Common myeloid progenitor, CD34-positive (primary cell): ENCODE measurements at regions not wholly inside any gene's neighbourhood (a gene's known extent, or its start where the extent isn't known, plus 50 kb on each side); places are given as distances from the start of the nearest gene placed in this dataset.

Experiments used
- CTCF ChIA-PET: fragments of 350-600 bp; sonication (Branson Sonifier 250); formaldehyde crosslinking; loops from one replicate; lab custom pipeline; 2021; ENCODE audit warnings: antibody characterized with exemption; lab: Charles Lee
- POLR2A ChIA-PET: fragments of 350-600 bp; sonication (Branson Sonifier 250); formaldehyde crosslinking; loops from one replicate; lab custom pipeline; 2021; ENCODE audit warnings: antibody characterized with exemption; lab: Charles Lee
- DNase-seq, 3 donors: peaks; one replicate each; pipeline versions ENCODE4 v3.0.0 to v3.0.0-alpha.2; 2013
- H3K27ac ChIP-seq, 2 experiments: 1 replicate in 1 of 2; 2 replicates in 1 of 2; pipeline ENCODE4 v1.7.0; 2013; ENCODE audit warnings: inconsistent platforms in 2 of 2, low read length in 2 of 2, mild to moderate bottlenecking in 2 of 2, low read depth in 1 of 2, moderate library complexity in 1 of 2; ENCODE audit not compliant: severe bottlenecking in 2 of 2, insufficient read depth in 1 of 2, poor library complexity in 1 of 2
- H3K27me3 ChIP-seq, 5 experiments: replicated peaks in 2 of 5; 1 replicate in 3 of 5; 2 replicates in 2 of 5; pipeline versions ENCODE4 v1.6.1 to v1.7.0; 2013; ENCODE audit warnings: low read length in 4 of 5, mild to moderate bottlenecking in 2 of 5, moderate library complexity in 2 of 5, inconsistent platforms in 1 of 5; ENCODE audit not compliant: insufficient read depth in 5 of 5, control insufficient read depth in 4 of 5
- H3K36me3 ChIP-seq, 4 experiments: 1 replicate in 2 of 4; 2 replicates in 2 of 4; pipeline versions ENCODE4 v1.6.1 to v1.7.0; 2013; ENCODE audit warnings: low read length in 3 of 4, control low read depth in 1 of 4, mild to moderate bottlenecking in 1 of 4; ENCODE audit not compliant: control insufficient read depth in 4 of 4, insufficient read depth in 4 of 4
- H3K4me1 ChIP-seq, 4 experiments: 1 replicate in 3 of 4; 2 replicates in 1 of 4; pipeline versions ENCODE4 v1.6.1 to v1.7.1; 2013; ENCODE audit warnings: low read length in 3 of 4, mild to moderate bottlenecking in 3 of 4, control low read depth in 1 of 4, inconsistent platforms in 1 of 4, moderate library complexity in 1 of 4; ENCODE audit not compliant: control insufficient read depth in 4 of 4, insufficient read depth in 4 of 4; ENCODE audit errors: control extremely low read depth in 1 of 4
- H3K4me3 ChIP-seq, 7 experiments: 1 replicate in 4 of 7; 2 replicates in 3 of 7; pipeline versions ENCODE4 v1.5.1 to v1.7.0; 2013; ENCODE audit warnings: mild to moderate bottlenecking in 7 of 7, low read length in 6 of 7, moderate library complexity in 6 of 7, inconsistent platforms in 2 of 7, low read depth in 2 of 7, control low read depth in 1 of 7; ENCODE audit not compliant: insufficient read depth in 4 of 7, control insufficient read depth in 1 of 7; ENCODE audit errors: extremely low read depth in 1 of 7
- H3K9me3 ChIP-seq, 5 experiments: 1 replicate in 4 of 5; 2 replicates in 1 of 5; pipeline versions ENCODE4 v1.6.1 to v1.7.1; 2013; ENCODE audit warnings: low read length in 4 of 5, mild to moderate bottlenecking in 2 of 5, inconsistent platforms in 1 of 5, low read depth in 1 of 5, moderate library complexity in 1 of 5; ENCODE audit not compliant: control insufficient read depth in 4 of 5, insufficient read depth in 2 of 5; ENCODE audit errors: control extremely low read depth in 1 of 5
- WGBS: methylation state at CpG from one replicate; pipeline ENCODE4 v1.1.5; 2013; ENCODE audit not compliant: insufficient coverage; 5-methylcytosine and 5-hydroxymethylcytosine counted together

DNA sequence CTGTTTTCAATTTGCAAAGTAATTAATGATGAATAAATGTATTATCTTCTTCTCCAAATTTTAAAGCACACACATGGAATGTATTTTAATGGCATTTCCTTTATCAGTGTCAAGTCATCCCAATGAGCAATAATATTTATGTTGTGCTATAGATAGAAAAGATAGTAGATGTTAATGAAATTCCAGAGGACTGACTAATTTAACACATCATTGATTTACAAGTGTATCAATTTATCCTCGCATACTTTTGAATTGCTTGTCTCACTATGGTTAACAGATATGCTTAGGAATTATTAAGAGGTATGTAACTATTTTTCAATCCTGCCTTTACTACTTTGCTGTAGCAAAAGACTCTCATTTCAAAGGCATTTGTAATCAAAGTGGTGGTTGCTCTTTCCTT is 842.9 kb downstream of the SLC6A15 start:
- ChIA-PET POLR2A (no interaction called here), CTCF (no interaction called here)
- H3K4me3 ChIP-seq: no peak overlapping the region
- no peak overlapping the region for H3K27ac ChIP-seq
- no peaks in the 10 kb centered on the region for H3K36me3 ChIP-seq
- no CpG with 5 or more reads among the region's 1 CpG for WGBS
- DNase-seq: no peak
- no peaks in the 10 kb centered on the region for H3K9me3 ChIP-seq
- no peaks in the 10 kb centered on the region for H3K27me3 ChIP-seq
- no peaks in the 10 kb centered on the region for H3K4me1 ChIP-seq

DNA sequence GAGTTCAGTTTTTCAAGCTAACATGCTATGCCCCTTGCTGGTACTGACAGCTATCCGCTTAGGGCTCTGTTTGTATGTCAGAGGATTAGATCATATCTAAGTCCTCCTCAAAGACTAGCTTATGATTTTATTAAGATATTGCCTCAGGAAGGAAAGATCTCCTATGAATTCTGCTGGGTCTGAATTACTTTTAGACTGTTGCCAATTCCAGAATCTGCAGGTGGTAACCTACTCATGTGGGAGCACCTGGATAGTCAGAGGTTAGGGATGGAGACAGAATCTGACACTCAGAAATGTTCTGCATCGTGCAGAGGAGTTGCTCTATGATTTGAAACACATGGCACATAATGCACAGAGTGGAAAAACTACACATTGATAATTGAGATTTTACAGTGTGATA is 843.4 kb downstream of the SLC6A15 start:
- ChIA-PET POLR2A (no interaction called here), CTCF (no interaction called here)
- H3K9me3 ChIP-seq: no peaks in the 10 kb centered on the region
- H3K4me1 ChIP-seq: no peaks in the 10 kb centered on the region
- H3K4me3 ChIP-seq: no peak overlapping the region
- WGBS: 63% methylated on average over 2 of the region's 2 CpGs
- DNase-seq: no peak
- H3K27ac ChIP-seq: no peak overlapping the region
- no peaks in the 10 kb centered on the region for H3K36me3 ChIP-seq
- H3K27me3 ChIP-seq: no peaks in the 10 kb centered on the region

DNA sequence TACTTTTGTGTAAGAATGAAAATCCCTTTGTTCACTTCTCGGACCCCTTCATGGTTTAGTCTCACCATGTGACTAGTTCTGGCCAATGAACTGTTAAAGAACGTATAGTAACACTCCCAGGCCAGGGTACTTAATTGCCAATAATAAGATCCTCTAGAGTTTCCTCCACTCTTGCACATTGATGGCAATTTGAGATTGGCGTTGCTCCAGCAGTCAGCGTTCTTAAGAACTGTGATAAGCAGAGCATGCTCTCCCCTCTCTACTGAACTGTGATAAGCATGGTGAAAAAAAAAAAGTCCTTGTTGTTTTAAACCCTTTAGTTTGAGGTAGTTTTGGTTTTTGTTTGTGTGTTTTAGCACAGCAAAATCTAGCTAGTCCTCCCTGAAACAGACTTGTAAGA is 854.5 kb downstream of the SLC6A15 start:
- WGBS: 83% methylated on average over 2 of the region's 4 CpGs
- CTCF ChIA-PET: no interaction called here

DNA sequence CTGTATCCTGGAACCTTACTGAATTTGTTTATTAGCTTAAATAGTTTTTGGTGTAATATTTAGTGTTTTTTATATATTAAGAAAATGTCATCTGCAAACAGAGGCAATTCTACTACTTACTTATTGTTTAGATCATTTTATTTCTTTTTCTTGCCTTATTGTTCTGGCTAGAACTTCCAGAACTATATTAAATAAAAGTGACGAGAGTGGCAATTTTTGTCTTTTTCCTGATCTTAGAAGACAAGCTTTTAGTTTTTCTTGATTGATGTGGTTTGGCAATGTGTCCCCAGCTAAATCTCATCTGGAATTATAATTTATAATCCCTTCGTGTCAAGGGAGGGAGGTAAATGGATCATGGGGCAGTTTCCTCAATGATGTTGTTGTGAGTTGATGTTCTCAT is 857.8 kb downstream of the SLC6A15 start:
- Histone ChIP-seq H3K36me3 (no peaks in the 10 kb centered on the region), H3K27me3 (no peaks in the 10 kb centered on the region), H3K9me3 (no peaks in the 10 kb centered on the region), H3K27ac (no peak overlapping the region), H3K4me1 (no peaks in the 10 kb centered on the region), H3K4me3 (no peak overlapping the region)
- CTCF ChIA-PET: no interaction called here
- no peak for DNase-seq
- POLR2A ChIA-PET: interaction anchor here (0.6 kb wide), 1 partner anchor 17 kb away, joined by 3 read pairs; no protein-coding TSS in a partner anchor
- WGBS: 100% methylated on average over 1 of the region's 2 CpGs

More for the DNA sequence above, 854.5 kb downstream of the SLC6A15 start:
- H3K4me3 ChIP-seq: no peak overlapping the region
- H3K27me3 ChIP-seq: no peaks in the 10 kb centered on the region
- POLR2A ChIA-PET: no interaction called here
- DNase-seq: no peak
- H3K4me1 ChIP-seq: no peaks in the 10 kb centered on the region
- H3K27ac ChIP-seq: no peak overlapping the region
- no peaks in the 10 kb centered on the region for H3K9me3 ChIP-seq
- H3K36me3 ChIP-seq: no peaks in the 10 kb centered on the region

DNA sequence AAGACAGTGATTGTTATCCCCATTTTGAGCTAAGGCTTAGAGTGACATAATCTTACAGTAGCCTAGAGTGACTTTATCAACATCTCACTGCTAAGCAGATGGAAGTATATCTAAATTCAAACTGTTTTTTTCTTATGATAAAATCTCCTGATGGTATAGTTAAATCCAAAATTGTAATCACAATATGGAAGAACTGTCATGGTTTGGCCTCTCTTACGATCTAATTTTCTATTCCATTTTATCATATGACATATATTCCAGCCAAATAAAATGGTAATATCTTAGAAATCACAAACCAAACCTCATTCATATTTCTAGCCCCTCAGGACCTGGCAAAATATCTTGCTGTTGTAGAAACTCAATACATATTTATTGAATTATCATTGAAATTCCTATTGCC is 864.7 kb downstream of the SLC6A15 start:
- H3K4me3 ChIP-seq: no peak overlapping the region
- ChIA-PET POLR2A (no interaction called here), CTCF (no interaction called here)
- H3K27ac ChIP-seq: no peak overlapping the region
- no peaks in the 10 kb centered on the region for H3K36me3 ChIP-seq
- H3K27me3 ChIP-seq: no peaks in the 10 kb centered on the region
- DNase-seq: no peak
- no peaks in the 10 kb centered on the region for H3K4me1 ChIP-seq
- no CpG with 5 or more reads among the region's 1 CpG for WGBS
- no peaks in the 10 kb centered on the region for H3K9me3 ChIP-seq

DNA sequence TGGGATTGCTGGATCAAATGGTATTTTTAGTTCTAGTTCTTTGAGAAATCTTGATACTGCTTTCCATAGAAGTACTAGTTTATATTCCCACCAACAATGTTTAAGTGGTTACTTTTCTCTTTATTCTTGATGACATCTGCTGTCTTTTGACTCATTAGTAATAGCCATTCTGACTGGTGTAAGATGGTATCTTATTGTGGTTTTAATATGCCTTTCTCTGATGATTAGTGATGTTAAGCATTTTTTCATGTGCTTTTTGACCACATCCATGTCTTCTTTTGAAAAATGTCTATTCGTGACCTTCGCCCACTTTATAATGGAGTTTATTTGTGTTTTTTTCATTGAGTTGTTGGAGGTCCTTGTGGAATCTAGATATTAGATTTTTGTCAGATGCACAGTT is 865.7 kb downstream of the SLC6A15 start:
- no CpG with 5 or more reads among the region's 2 CpGs for whole genome bisulfite sequencing

DNA sequence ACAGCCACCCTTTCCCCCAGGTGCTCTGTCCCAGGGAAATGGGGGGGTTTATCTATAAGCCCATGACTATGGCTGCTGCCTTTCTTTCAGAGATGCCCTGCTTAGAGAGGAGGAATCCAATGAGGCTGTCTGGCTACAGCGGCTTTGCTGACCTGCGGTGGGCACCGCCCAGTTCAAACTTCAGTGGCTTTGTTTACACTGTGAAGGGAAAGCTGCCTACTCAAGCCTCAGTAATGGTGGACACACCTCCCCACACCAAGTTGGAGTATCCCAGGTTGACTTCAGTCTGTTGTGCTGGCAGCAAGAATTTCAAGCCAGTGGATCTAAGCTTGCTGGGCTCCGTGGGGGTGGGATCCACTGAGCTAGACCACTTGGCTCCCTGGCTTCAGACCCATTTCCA is 869.2 kb downstream of the SLC6A15 start:
- CTCF ChIA-PET: no interaction called here
- WGBS: 100% methylated on average over 1 of the region's 4 CpGs
- Histone ChIP-seq H3K4me1 (no peaks in the 10 kb centered on the region), H3K27ac (no peak overlapping the region), H3K9me3 (no peaks in the 10 kb centered on the region), H3K36me3 (no peaks in the 10 kb centered on the region), H3K27me3 (no peaks in the 10 kb centered on the region), H3K4me3 (no peak overlapping the region)
- POLR2A ChIA-PET: no interaction called here
- no peak for DNase-seq

More for the DNA sequence above, 865.7 kb downstream of the SLC6A15 start:
- Histone ChIP-seq H3K4me3 (no peak overlapping the region), H3K4me1 (no peaks in the 10 kb centered on the region), H3K36me3 (no peaks in the 10 kb centered on the region), H3K9me3 (no peaks in the 10 kb centered on the region), H3K27ac (no peak overlapping the region), H3K27me3 (no peaks in the 10 kb centered on the region)
- POLR2A ChIA-PET: no interaction called here
- CTCF ChIA-PET: no interaction called here
- no peak for DNase-seq
